Activated T-cell treated with anti-CD3 and anti-CD28 coated beads, Interleukin-2, amount 50 U/mL, for 4 hours (primary cell): ENCODE measurements at regions not wholly inside any gene's neighbourhood (a gene's known extent, or its start where the extent isn't known, plus 50 kb on each side); places are given as distances from the start of the nearest gene placed in this dataset.

Source experiments
- ATAC-seq, 2 donors: fragments of 200-7000 bp; cut with Tn5 transposase; one replicate each; pipeline ENCODE4 v1.10.0; 2021
- DNase-seq: peaks from one replicate; pipeline ENCODE4 v3.0.0-alpha.2; 2020
- H3K27me3 Mint-ChIP-seq: one replicate; pipeline ENCODE4 v1.8.0; 2021; ENCODE audit warnings: low read depth, mixed read lengths
- H3K36me3 Mint-ChIP-seq: one replicate; pipeline ENCODE4 v1.8.0; 2022; ENCODE audit warnings: mixed read lengths; ENCODE audit not compliant: insufficient read depth
- H3K4me1 Mint-ChIP-seq: one replicate; pipeline ENCODE4 v1.8.0; 2021; ENCODE audit warnings: low read depth, mixed read lengths
- H3K4me3 Mint-ChIP-seq: one replicate; pipeline ENCODE4 v1.8.0; 2021; ENCODE audit warnings: mild to moderate bottlenecking, moderate library complexity, mixed read lengths
- H3K9me3 Mint-ChIP-seq: one replicate; pipeline ENCODE4 v1.8.0; 2021; ENCODE audit warnings: mixed read lengths

DNA sequence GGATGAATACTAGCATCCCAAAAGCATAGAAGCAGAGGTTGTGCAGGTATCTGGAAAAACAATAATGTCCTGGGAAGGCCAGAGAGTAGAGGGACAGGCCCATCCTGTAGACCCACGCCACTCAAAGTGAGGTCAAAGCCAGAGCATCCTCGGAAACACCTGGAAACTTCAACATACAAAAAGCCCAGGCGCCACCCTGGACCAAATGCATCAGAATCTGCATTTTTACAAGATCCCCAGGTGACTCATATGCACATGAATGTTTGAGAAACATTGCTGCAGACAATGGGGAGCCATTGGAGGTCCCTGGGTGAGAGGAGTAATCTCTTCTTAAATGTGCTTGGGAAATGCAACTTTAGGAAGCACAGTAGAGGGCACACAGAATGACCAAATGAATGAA is 684.1 kb downstream of the DIAPH3 start:
- no peaks in the 10 kb centered on the region for H3K9me3 Mint-ChIP-seq
- ATAC-seq: no peak
- H3K4me3 Mint-ChIP-seq: no peak overlapping the region
- no peaks in the 10 kb centered on the region for H3K36me3 Mint-ChIP-seq
- H3K4me1 Mint-ChIP-seq: no peaks in the 10 kb centered on the region
- peaks cover 3% of the 10 kb centered on the region for H3K27me3 Mint-ChIP-seq
- no peak for DNase-seq

- no peak for DNase-seq
- Mint-ChIP-seq H3K4me3 (no peak overlapping the region), H3K27me3 (peaks cover 3% of the 10 kb centered on the region), H3K9me3 (no peaks in the 10 kb centered on the region), H3K4me1 (no peaks in the 10 kb centered on the region), H3K36me3 (no peaks in the 10 kb centered on the region)
- ATAC-seq: no peak
Observed at GRCh38 chr13:59480396-59481259, 683.1 kb downstream of the DIAPH3 start.

DNA sequence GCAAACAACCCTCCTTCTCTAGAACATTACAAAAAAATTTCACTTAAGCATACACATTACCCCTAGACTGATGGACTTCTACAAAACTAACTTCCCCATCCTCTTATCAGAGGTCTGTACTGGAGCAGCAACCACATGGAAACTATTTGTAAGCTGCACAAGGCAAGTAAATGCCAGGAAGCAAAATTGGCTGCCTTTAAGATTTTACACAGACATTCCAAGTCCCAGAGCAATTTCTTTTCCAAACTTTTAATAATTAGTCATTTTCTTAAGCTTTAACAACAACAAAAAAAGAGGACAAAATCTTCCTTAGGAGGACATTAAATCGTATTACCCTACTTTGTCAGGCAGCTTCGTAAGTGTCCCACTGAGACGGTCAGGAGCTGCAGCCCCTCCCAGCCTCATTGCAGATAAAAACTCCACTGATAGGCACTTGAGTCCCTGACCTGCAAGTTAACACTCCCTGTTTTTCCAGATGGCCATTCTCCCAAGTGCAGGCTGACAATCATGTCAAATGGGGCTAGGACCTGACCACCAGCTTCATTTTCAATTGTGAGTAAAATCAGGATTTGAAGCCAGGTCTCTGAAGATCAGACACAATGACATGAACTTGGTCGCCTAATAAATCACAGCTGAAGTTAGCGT is 680.1 kb downstream of the DIAPH3 start:
- no peaks in the 10 kb centered on the region for H3K36me3 Mint-ChIP-seq
- no peak overlapping the region for H3K4me3 Mint-ChIP-seq
- DNase-seq: no peak
- ATAC-seq: no peak
- peaks cover 7% of the 10 kb centered on the region for H3K27me3 Mint-ChIP-seq
- no peaks in the 10 kb centered on the region for H3K9me3 Mint-ChIP-seq
- H3K4me1 Mint-ChIP-seq: no peaks in the 10 kb centered on the region

DNA sequence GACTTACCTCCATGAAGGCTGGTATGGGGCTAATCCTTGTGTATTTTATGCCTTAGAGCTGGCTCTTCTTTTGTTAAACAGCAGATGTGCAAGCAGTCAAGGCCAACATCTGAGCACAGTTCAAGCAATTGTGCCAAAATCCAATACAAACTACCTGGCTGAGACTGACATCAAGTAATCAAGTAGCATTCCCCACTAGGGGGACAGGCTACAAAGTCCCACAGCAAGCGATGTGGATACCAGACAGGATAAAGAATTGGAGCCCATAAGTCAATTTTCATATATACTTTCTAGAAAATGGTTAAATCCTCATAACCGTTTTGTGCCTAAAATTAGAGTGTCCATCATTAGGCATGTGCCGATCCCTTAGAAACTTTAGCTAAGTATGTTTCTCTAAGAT is 675.8 kb downstream of the DIAPH3 start:
- no peaks in the 10 kb centered on the region for H3K4me1 Mint-ChIP-seq
- no peaks in the 10 kb centered on the region for H3K9me3 Mint-ChIP-seq
- ATAC-seq (no peak), DNase-seq (no peak)
- peaks cover 8% of the 10 kb centered on the region for H3K27me3 Mint-ChIP-seq
- no peak overlapping the region for H3K4me3 Mint-ChIP-seq
- no peaks in the 10 kb centered on the region for H3K36me3 Mint-ChIP-seq

DNA sequence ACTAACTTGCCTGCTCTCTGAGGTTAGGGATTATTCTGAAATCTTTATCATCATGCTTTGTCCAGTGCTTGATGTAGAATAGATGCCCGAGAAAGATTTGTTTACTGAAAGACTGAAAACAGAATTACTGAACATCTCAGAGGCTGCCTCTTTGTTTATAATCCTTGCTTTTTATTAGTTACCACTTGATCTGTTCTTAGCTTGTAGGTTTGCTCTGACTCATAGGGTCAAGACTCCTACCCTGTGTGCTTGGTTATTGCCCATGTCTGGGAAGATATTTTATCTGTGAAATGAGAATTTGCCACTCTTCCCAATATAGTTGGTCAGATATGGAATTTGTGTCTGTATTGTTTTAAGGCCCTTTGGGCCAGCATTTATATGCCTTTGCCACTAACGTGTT is 675.3 kb downstream of the DIAPH3 start:
- ATAC-seq (no peak), DNase-seq (no peak)
- no peaks in the 10 kb centered on the region for H3K9me3 Mint-ChIP-seq
- H3K4me3 Mint-ChIP-seq: no peak overlapping the region
- H3K4me1 Mint-ChIP-seq: no peaks in the 10 kb centered on the region
- peaks cover 6% of the 10 kb centered on the region for H3K27me3 Mint-ChIP-seq
- no peaks in the 10 kb centered on the region for H3K36me3 Mint-ChIP-seq

- no peak for ATAC-seq
- Mint-ChIP-seq H3K36me3 (no peaks in the 10 kb centered on the region), H3K4me1 (no peaks in the 10 kb centered on the region), H3K4me3 (no peak overlapping the region), H3K27me3 (peaks cover 6% of the 10 kb centered on the region), H3K9me3 (no peaks in the 10 kb centered on the region)
- DNase-seq: no peak
Observed at GRCh38 chr13:59490651-59491050, 673.1 kb downstream of the DIAPH3 start.

DNA sequence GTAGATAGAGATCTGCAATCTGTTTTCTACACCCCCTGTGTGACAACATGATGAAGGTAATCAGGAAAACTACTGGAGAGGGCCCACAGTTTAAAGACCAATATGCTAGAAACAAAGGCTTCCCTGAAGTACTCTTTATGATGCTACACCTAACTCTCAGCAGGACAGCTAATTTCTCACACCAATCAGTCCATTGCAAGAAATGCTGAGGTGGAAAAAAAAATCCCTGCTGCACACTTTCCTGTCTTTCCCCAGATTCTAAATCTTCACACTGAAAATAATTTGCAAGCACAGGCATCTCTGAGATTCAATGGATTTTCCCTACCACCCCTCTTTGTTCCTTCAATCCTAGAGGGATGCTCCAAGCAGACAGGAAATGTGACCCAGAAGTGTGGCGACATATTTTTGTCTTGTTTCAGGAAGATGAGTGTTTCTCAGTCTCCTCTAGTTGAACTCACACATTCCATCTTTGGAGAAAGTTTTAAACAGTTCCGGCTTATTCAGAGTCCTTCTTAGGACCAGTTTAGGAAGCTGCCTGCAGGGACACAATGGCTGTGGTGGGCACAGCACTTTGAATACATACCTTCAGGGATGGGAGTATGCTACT is 671.6 kb downstream of the DIAPH3 start:
- Mint-ChIP-seq H3K4me3 (no peak overlapping the region), H3K27me3 (peaks cover 2% of the 10 kb centered on the region), H3K4me1 (no peaks in the 10 kb centered on the region), H3K36me3 (no peaks in the 10 kb centered on the region), H3K9me3 (no peaks in the 10 kb centered on the region)
- DNase-seq (no peak), ATAC-seq (no peak)

DNA sequence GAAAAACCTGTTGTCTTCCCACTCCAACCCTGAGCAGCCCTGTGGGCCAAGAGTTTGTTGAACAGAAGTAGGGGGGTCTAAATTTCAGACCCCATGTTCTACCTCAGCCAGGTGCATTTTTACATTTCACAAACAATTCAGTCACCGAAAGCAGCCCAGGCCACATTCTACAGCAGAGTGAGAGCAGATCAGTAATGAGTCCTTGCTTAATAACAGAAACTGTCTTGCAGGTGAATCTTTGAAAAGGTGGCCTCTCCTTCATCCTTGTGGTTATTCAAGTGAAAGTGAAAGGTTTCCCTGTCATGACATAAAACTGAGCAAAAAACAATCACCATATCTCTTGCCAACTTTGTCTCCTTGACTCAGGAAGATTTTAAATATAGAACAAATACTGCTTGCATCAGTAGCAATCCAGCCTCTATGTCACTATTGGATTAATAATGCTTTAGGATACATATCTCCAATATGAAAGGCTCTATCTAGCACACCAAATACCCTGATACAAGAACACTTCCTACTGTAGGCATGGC is 670.2 kb downstream of the DIAPH3 start:
- Mint-ChIP-seq H3K36me3 (no peaks in the 10 kb centered on the region), H3K9me3 (no peaks in the 10 kb centered on the region), H3K4me3 (no peak overlapping the region), H3K27me3 (peaks cover 2% of the 10 kb centered on the region), H3K4me1 (no peaks in the 10 kb centered on the region)
- ATAC-seq (no peak), DNase-seq (no peak)

- Mint-ChIP-seq H3K27me3 (peaks cover 2% of the 10 kb centered on the region), H3K36me3 (no peaks in the 10 kb centered on the region), H3K4me3 (no peak overlapping the region), H3K4me1 (no peaks in the 10 kb centered on the region), H3K9me3 (no peaks in the 10 kb centered on the region)
- ATAC-seq (no peak), DNase-seq (no peak)
Observed at GRCh38 chr13:59494151-59494550, 669.6 kb downstream of the DIAPH3 start.

GRCh38 chr13:59494560-59494970 is 669.2 kb downstream of the DIAPH3 start:
- DNase-seq (no peak), ATAC-seq (no peak)
- H3K36me3 Mint-ChIP-seq: no peaks in the 10 kb centered on the region
- H3K4me3 Mint-ChIP-seq: no peak overlapping the region
- peaks cover under 1% of the 10 kb centered on the region for H3K27me3 Mint-ChIP-seq
- H3K4me1 Mint-ChIP-seq: no peaks in the 10 kb centered on the region
- no peaks in the 10 kb centered on the region for H3K9me3 Mint-ChIP-seq

DNA sequence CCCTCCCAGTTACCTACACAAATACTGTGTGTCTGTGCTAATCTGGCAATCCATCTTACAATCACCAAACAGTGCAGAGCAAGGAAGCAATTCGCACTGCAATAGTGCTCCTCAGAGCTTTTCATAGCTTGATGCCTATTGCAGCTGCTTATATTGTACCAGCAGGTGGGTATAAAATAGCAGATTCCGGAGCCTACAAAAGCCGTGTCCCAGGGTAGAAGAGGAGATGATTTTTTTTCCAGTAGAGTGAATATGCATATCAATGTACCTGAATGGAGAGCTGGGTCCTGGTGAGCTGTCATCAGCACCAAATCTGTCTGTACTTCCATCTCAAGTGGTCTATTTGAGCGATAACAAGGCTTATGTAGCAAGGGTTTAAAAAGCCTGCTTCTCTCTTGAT is 668.4 kb downstream of the DIAPH3 start:
- ATAC-seq (no peak), DNase-seq (no peak)
- Mint-ChIP-seq H3K4me1 (no peaks in the 10 kb centered on the region), H3K9me3 (no peaks in the 10 kb centered on the region), H3K36me3 (no peaks in the 10 kb centered on the region), H3K4me3 (no peak overlapping the region), H3K27me3 (no peaks in the 10 kb centered on the region)

DNA sequence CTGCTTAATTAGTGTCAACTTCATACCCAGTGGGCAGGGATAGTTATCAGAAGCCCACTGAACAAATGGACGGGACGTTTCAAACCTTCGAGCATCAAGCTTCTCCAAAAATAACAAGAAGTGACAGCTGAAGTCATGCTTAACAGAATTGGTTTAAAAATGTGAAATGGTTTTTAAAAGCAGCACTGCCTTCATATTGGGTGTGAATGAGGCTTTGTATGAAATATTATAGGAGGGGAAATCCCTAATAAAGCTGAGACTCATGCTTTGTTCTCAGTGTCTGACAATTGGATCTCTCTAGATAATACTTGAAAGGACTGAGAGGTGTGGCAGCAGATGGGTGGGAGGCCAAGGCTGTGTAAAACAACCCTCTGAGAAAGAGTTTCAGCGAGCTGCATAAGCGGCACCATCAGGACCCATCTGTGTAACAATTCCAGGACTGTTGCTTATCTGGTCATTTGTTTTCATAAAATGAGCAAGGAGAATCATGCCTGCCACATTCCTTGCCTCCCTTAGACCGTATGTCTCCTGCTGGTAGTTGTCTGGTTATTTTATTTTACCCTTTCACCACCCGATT is 667.7 kb downstream of the DIAPH3 start:
- no peak overlapping the region for H3K4me3 Mint-ChIP-seq
- H3K9me3 Mint-ChIP-seq: no peaks in the 10 kb centered on the region
- ATAC-seq: no peak
- no peaks in the 10 kb centered on the region for H3K4me1 Mint-ChIP-seq
- no peaks in the 10 kb centered on the region for H3K36me3 Mint-ChIP-seq
- DNase-seq: no peak
- H3K27me3 Mint-ChIP-seq: no peaks in the 10 kb centered on the region

- H3K4me1 Mint-ChIP-seq: no peaks in the 10 kb centered on the region
- DNase-seq (no peak), ATAC-seq (no peak)
- H3K9me3 Mint-ChIP-seq: no peaks in the 10 kb centered on the region
- no peak overlapping the region for H3K4me3 Mint-ChIP-seq
- no peaks in the 10 kb centered on the region for H3K27me3 Mint-ChIP-seq
- H3K36me3 Mint-ChIP-seq: no peaks in the 10 kb centered on the region
Observed at GRCh38 chr13:59497621-59498247, 666.0 kb downstream of the DIAPH3 start.

DNA sequence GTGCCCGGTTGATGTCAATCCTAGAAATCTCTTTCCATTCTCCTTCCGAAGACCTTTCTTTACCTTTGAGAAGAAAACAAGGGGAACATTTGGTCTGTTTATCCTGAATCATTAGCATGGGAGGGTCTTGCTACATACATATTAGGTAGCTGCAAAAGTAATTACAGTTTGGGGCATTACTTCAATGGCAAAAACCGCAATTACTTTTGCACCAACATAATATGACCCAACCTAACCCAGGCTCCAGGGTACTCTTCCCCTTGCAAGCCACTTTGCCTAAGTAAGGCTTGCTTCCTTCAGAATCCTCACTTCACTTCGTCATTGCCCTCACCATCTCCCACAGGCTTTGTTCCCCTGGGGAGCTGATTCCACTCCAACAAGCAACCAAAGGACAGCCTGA is 662.7 kb downstream of the DIAPH3 start:
- H3K27me3 Mint-ChIP-seq: peaks cover 3% of the 10 kb centered on the region
- H3K9me3 Mint-ChIP-seq: no peaks in the 10 kb centered on the region
- no peak for ATAC-seq
- no peaks in the 10 kb centered on the region for H3K4me1 Mint-ChIP-seq
- H3K4me3 Mint-ChIP-seq: no peak overlapping the region
- DNase-seq: no peak
- no peaks in the 10 kb centered on the region for H3K36me3 Mint-ChIP-seq
